ENCODE measurements at regions not wholly inside any gene's neighbourhood (a gene's known extent, or its start where the extent isn't known, plus 50 kb on each side); places are given as distances from the start of the nearest gene placed in this dataset.
A peak's percentile ranks its signal among the peaks of the same experiment; 100 is the strongest.

DNA sequence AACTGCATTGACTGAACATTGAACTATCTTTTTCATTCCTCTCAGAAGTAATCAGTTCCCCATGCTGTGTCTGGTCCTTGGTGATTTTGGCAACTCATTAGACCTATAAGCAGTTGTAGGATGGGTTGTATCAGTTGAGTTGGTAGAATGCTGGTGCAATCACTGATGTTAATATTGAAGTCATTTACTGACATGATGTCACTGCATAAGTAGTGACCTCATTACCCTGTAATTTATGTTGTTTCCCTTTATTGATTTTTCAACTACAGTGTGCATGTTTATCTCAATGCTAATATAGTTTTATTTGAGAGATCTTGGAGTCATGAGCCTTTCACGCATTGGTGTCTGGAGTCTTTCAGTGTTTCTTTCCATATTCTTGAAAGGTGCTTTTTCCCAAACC is 275.0 kb downstream of the SPATA31D1 start:
- no peak overlapping the region for H3K4me2 ChIP-seq (ENCODE audit: low read depth, low read length, poor library complexity, severe bottlenecking)
- peaks cover 4% of the 10 kb centered on the region; the same call in 1 of the 2 replicates for H3K9me3 ChIP-seq (ENCODE audit: insufficient read depth, low read depth, low read length)
- H3K4me1 ChIP-seq (ENCODE audit: insufficient read depth, low read length, poor library complexity, severe bottlenecking): peaks cover 23% of the 10 kb centered on the region
- no peaks in the 10 kb centered on the region for H4K20me1 ChIP-seq (ENCODE audit: insufficient read depth, low read length, poor library complexity, severe bottlenecking)
- H3K36me3 ChIP-seq (ENCODE audit: insufficient read depth, low read length): no peaks in the 10 kb centered on the region
- TF ChIP-seq EZH2phosphoT487 (IDR thresholded peaks at IDR 0.05; ENCODE audit: borderline replicate concordance): no peak
- TF ChIP-seq, protein P1, sequence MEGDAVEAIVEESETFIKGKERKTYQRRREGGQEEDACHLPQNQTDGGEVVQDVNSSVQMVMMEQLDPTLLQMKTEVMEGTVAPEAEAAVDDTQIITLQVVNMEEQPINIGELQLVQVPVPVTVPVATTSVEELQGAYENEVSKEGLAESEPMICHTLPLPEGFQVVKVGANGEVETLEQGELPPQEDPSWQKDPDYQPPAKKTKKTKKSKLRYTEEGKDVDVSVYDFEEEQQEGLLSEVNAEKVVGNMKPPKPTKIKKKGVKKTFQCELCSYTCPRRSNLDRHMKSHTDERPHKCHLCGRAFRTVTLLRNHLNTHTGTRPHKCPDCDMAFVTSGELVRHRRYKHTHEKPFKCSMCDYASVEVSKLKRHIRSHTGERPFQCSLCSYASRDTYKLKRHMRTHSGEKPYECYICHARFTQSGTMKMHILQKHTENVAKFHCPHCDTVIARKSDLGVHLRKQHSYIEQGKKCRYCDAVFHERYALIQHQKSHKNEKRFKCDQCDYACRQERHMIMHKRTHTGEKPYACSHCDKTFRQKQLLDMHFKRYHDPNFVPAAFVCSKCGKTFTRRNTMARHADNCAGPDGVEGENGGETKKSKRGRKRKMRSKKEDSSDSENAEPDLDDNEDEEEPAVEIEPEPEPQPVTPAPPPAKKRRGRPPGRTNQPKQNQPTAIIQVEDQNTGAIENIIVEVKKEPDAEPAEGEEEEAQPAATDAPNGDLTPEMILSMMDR (conservative IDR thresholded peaks at IDR 0.05; ENCODE audit: low read length): no peak
- no peak overlapping the region for H2AFZ ChIP-seq (ENCODE audit: low read length)
- H3K9me2 ChIP-seq (replicated peaks; ENCODE audit: low read depth, low read length): no peaks in the 10 kb centered on the region
- H3K4me3 ChIP-seq (ENCODE audit: low read length, poor library complexity, severe bottlenecking): no peak overlapping the region
- H3K27me3 ChIP-seq (ENCODE audit: insufficient read depth, low read length, poor library complexity, severe bottlenecking): no peaks in the 10 kb centered on the region
- no peaks in the 10 kb centered on the region; the same call in 1 of the 2 replicates for H3F3A ChIP-seq (ENCODE audit: low read depth)
- no peaks in the 10 kb centered on the region for H3K79me2 ChIP-seq (ENCODE audit: insufficient read depth, low read length)
- no peak overlapping the region for H3K9ac ChIP-seq (ENCODE audit: low read depth, low read length, poor library complexity, severe bottlenecking)

DNA sequence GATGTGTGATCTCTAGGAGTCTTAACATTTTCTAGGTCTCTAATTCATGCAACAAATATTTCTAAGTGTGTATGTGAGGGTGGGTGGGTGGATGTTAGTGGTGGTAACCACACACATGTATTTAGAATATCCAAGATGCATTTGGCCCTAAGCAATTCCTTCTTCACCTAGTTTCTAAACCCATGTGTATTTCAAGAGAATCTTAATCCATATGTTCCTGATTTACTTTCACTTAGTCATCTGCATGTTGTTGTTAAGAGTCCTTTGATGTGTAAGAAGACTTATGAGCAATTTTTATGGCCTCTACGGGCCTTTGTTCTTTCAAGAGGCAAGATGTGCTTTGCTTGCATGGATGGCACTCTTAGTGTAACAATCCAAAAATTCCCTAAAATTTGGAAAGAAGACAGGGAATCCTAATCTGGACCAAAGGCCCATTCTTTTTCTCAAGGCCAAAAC is 282.6 kb downstream of the SPATA31D1 start:
- Histone ChIP-seq H3F3A (ENCODE audit: low read depth) (no peaks in the 10 kb centered on the region), H3K4me2 (ENCODE audit: low read depth, low read length, poor library complexity, severe bottlenecking) (peak overlapping the region; percentile 15)
- TF ChIP-seq, protein P1 (conservative IDR thresholded peaks at IDR 0.05; ENCODE audit: low read length): no peak
- TF ChIP-seq EZH2phosphoT487 (IDR thresholded peaks at IDR 0.05; ENCODE audit: borderline replicate concordance): no peak

DNA sequence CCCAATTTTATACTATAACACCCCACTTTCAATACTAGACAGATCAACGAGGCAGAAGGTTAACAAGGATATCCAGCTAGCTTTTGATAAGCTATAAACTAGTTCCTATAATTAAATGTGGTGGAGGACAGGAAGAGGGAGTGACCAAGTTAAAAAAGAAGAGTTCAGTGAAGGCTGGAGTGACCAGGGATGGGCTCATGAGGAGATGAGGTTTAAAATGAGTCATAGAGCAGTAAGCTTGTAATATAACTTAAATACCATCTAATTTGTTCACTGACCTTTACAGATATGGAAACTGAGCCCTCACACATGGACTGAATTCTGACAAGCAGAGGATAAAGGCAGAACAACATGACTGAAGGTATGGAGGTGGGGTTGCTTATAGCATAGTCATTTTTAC is 284.5 kb downstream of the SPATA31D1 start:
- H3K4me1 ChIP-seq (ENCODE audit: insufficient read depth, low read length, poor library complexity, severe bottlenecking): peaks cover 27% of the 10 kb centered on the region
- H3K79me2 ChIP-seq (ENCODE audit: insufficient read depth, low read length): no peaks in the 10 kb centered on the region
- H3K9me2 ChIP-seq (replicated peaks; ENCODE audit: low read depth, low read length): no peaks in the 10 kb centered on the region
- H3K36me3 ChIP-seq (ENCODE audit: insufficient read depth, low read length): no peaks in the 10 kb centered on the region
- TF ChIP-seq EZH2phosphoT487 (IDR thresholded peaks at IDR 0.05; ENCODE audit: borderline replicate concordance): no peak
- TF ChIP-seq, protein P1 (conservative IDR thresholded peaks at IDR 0.05; ENCODE audit: low read length): no peak
- no peak overlapping the region for H3K9ac ChIP-seq (ENCODE audit: low read depth, low read length, poor library complexity, severe bottlenecking)
- no peaks in the 10 kb centered on the region for H3F3A ChIP-seq (ENCODE audit: low read depth)
- no peaks in the 10 kb centered on the region for H3K27me3 ChIP-seq (ENCODE audit: insufficient read depth, low read length, poor library complexity, severe bottlenecking)
- H4K20me1 ChIP-seq (ENCODE audit: insufficient read depth, low read length, poor library complexity, severe bottlenecking): no peaks in the 10 kb centered on the region
- H3K9me3 ChIP-seq (ENCODE audit: insufficient read depth, low read depth, low read length): no peaks in the 10 kb centered on the region
- no peak overlapping the region for H3K4me3 ChIP-seq (ENCODE audit: low read length, poor library complexity, severe bottlenecking)
- peak overlapping the region; percentile 30 for H3K4me2 ChIP-seq (ENCODE audit: low read depth, low read length, poor library complexity, severe bottlenecking)
- no peak overlapping the region for H2AFZ ChIP-seq (ENCODE audit: low read length)

More for the DNA sequence above, 282.6 kb downstream of the SPATA31D1 start:
- H3K9me2 ChIP-seq (replicated peaks; ENCODE audit: low read depth, low read length): no peaks in the 10 kb centered on the region
- H3K27me3 ChIP-seq (ENCODE audit: insufficient read depth, low read length, poor library complexity, severe bottlenecking): no peaks in the 10 kb centered on the region
- H3K36me3 ChIP-seq (ENCODE audit: insufficient read depth, low read length): no peaks in the 10 kb centered on the region
- H4K20me1 ChIP-seq (ENCODE audit: insufficient read depth, low read length, poor library complexity, severe bottlenecking): no peaks in the 10 kb centered on the region
- H3K79me2 ChIP-seq (ENCODE audit: insufficient read depth, low read length): no peaks in the 10 kb centered on the region
- H3K9ac ChIP-seq (ENCODE audit: low read depth, low read length, poor library complexity, severe bottlenecking): no peak overlapping the region
- H3K9me3 ChIP-seq (ENCODE audit: insufficient read depth, low read depth, low read length): no peaks in the 10 kb centered on the region
- H3K4me3 ChIP-seq (ENCODE audit: low read length, poor library complexity, severe bottlenecking): no peak overlapping the region
- H3K4me1 ChIP-seq (ENCODE audit: insufficient read depth, low read length, poor library complexity, severe bottlenecking): peaks cover 27% of the 10 kb centered on the region
- H2AFZ ChIP-seq (ENCODE audit: low read length): peak overlapping the region; percentile 56; the same call in 1 of the 2 replicates

Data from Loucy (cell line).